IMR-90 (cell line): ENCODE measurements at regions not wholly inside any gene's neighbourhood (a gene's known extent, or its start where the extent isn't known, plus 50 kb on each side); places are given as distances from the start of the nearest gene placed in this dataset.

Source experiments
- ATAC-seq: fragments of 200-7000 bp; cut with Tn5 transposase; 2 replicates; pipeline ENCODE4 v1.9.1; 2020; ENCODE audit warnings: low read depth, mild to moderate bottlenecking, moderate library complexity
- BruUV-seq: library from RNA; stranded (reverse); fragments of 400-500 nt; replicated peaks from 2 replicates; lab custom pipeline; 2021; lab: Mats Ljungman, UMichigan
- CTCF ChIA-PET: fragments of 300-600 bp; formaldehyde crosslinking; extraction: SDS; loops from one replicate; lab custom pipeline; 2021; ENCODE audit warnings: antibody characterized with exemption; lab: Yijun Ruan, JAX
- POLR2A ChIA-PET: fragments of 300-600 bp; sonication (Branson Sonifier 250); formaldehyde crosslinking; loops from one replicate; lab custom pipeline; 2022; ENCODE audit warnings: antibody characterized with exemption; ENCODE audit not compliant: unreplicated experiment; lab: Charles Lee
- DNase-seq: peaks from one replicate; pipeline ENCODE4 v3.0.0; 2013
- H2AFZ ChIP-seq: replicated peaks from 2 replicates; pipeline ENCODE3; 2013; ENCODE audit warnings: low read length, mild to moderate bottlenecking; ENCODE audit not compliant: poor library complexity
- H2AK5ac ChIP-seq: 2 replicates; pipeline ENCODE4 v1.6.1; 2013; ENCODE audit warnings: low read depth, low read length, inconsistent platforms
- H2AK9ac ChIP-seq: replicated peaks from 2 replicates; pipeline ENCODE3; 2013; ENCODE audit warnings: mild to moderate bottlenecking, low read depth, low read length, moderate library complexity; ENCODE audit not compliant: poor library complexity
- H2BK120ac ChIP-seq: 2 replicates; pipeline ENCODE4 v1.6.1; 2013; ENCODE audit warnings: low read depth, low read length, inconsistent platforms
- H2BK15ac ChIP-seq: 3 replicates; pipeline ENCODE4 v1.6.1; 2013; ENCODE audit warnings: low read depth, low read length, inconsistent platforms
- H2BK20ac ChIP-seq: 2 replicates; pipeline ENCODE4 v1.6.1; 2013; ENCODE audit warnings: low read depth, mild to moderate bottlenecking, inconsistent platforms, low read length, moderate library complexity
- H2BK5ac ChIP-seq: 2 replicates; pipeline ENCODE4 v1.6.1; 2013; ENCODE audit warnings: mild to moderate bottlenecking, low read depth, low read length, inconsistent platforms; ENCODE audit not compliant: poor library complexity, severe bottlenecking
- H3K14ac ChIP-seq: replicated peaks from 2 replicates; pipeline ENCODE4 v1.6.1; 2013; ENCODE audit warnings: low read depth, low read length, inconsistent platforms
- H3K18ac ChIP-seq: 2 replicates; pipeline ENCODE4 v1.6.1; 2013; ENCODE audit warnings: low read depth, low read length, control low read depth
- H3K23ac ChIP-seq: 2 replicates; pipeline ENCODE4 v1.6.1; 2013; ENCODE audit warnings: low read depth, low read length, inconsistent platforms
- H3K27ac ChIP-seq: 2 replicates; pipeline ENCODE4 v1.5.1; 2013; ENCODE audit warnings: mild to moderate bottlenecking, control low read depth, low read length; ENCODE audit not compliant: insufficient read depth
- H3K27me3 ChIP-seq: 2 replicates; pipeline ENCODE4 v1.6.1; 2013; ENCODE audit warnings: low read length; ENCODE audit not compliant: control insufficient read depth, insufficient read depth
- H3K36me3 ChIP-seq: 2 replicates; pipeline ENCODE4 v1.6.1; 2013; ENCODE audit warnings: low read length, mixed read lengths; ENCODE audit not compliant: control insufficient read depth, insufficient read depth
- H3K4ac ChIP-seq: 2 replicates; pipeline ENCODE4 v1.6.1; 2013; ENCODE audit warnings: low read depth, low read length, inconsistent platforms
- H3K4me1 ChIP-seq: 2 replicates; pipeline ENCODE4 v1.6.1; 2013; ENCODE audit warnings: low read length, mixed read lengths; ENCODE audit not compliant: control insufficient read depth, insufficient read depth
- H3K4me2 ChIP-seq: 2 replicates; pipeline ENCODE4 v1.6.1; 2013; ENCODE audit warnings: low read depth, mild to moderate bottlenecking, control low read depth, low read length, moderate library complexity
- H3K4me3 ChIP-seq: 2 replicates; pipeline ENCODE4 v1.5.1; 2013; ENCODE audit warnings: low read depth, mild to moderate bottlenecking, control low read depth, low read length, moderate library complexity; ENCODE audit not compliant: insufficient read depth
- H3K56ac ChIP-seq: 2 replicates; pipeline ENCODE4 v1.6.1; 2013; ENCODE audit warnings: low read length, inconsistent platforms; ENCODE audit not compliant: insufficient read depth; ENCODE audit errors: extremely low read depth
- H3K79me1 ChIP-seq, 2 experiments: 2 replicates each; pipeline ENCODE4 v1.6.1; 2013; ENCODE audit warnings: low read length in 2 of 2, inconsistent platforms in 1 of 2, low read depth in 1 of 2
- H3K9ac ChIP-seq: 2 replicates; pipeline ENCODE4 v1.6.1; 2013; ENCODE audit warnings: low read depth, low read length, control low read depth
- H3K9me1 ChIP-seq: 2 replicates; pipeline ENCODE4 v1.6.1; 2013; ENCODE audit warnings: low read length, inconsistent platforms; ENCODE audit not compliant: insufficient read depth
- H3K9me3 ChIP-seq: 2 replicates; pipeline ENCODE4 v1.6.1; 2013; ENCODE audit warnings: low read length; ENCODE audit not compliant: control insufficient read depth, insufficient read depth
- H4K20me1 ChIP-seq: 2 replicates; pipeline ENCODE4 v1.6.1; 2013; ENCODE audit warnings: low read length, inconsistent platforms; ENCODE audit not compliant: insufficient read depth
- H4K5ac ChIP-seq: 2 replicates; pipeline ENCODE4 v1.6.1; 2013; ENCODE audit warnings: mild to moderate bottlenecking, low read depth, low read length, control low read depth
- H4K8ac ChIP-seq, 2 experiments: 2 replicates each; pipeline ENCODE4 v1.6.1; 2013; ENCODE audit warnings: low read depth in 2 of 2, low read length in 2 of 2, control low read depth in 1 of 2, inconsistent platforms in 1 of 2
- H4K91ac ChIP-seq: 2 replicates; pipeline ENCODE4 v1.6.1; 2013; ENCODE audit warnings: low read depth, low read length, inconsistent platforms; ENCODE audit not compliant: insufficient read depth
- MAZ ChIP-seq: IDR thresholded peaks from 2 replicates; pipeline ENCODE4 v1.6.1; 2012; ENCODE audit warnings: low read depth, mild to moderate bottlenecking, low read length, improper control_type of control experiment, moderate library complexity, borderline replicate concordance
- MXI1 ChIP-seq: IDR thresholded peaks from 2 replicates; pipeline ENCODE4 v1.6.1; 2012; ENCODE audit warnings: low read depth, mild to moderate bottlenecking, low read length, moderate library complexity, borderline replicate concordance
- RAD21 ChIP-seq: IDR thresholded peaks from 2 replicates; pipeline ENCODE4 v1.6.1; 2012; ENCODE audit warnings: low read length, improper control_type of control experiment
- RFX5 ChIP-seq: IDR thresholded peaks from 2 replicates; pipeline ENCODE4 v1.8.0; 2012; ENCODE audit warnings: low read depth, mild to moderate bottlenecking, low read length, moderate library complexity
- WGBS, 2 experiments: methylation state at CpG; one replicate each; pipeline versions ENCODE4 v1.1.5 to v1.1.7; 2013; ENCODE audit warnings: missing lambda C conversion rate in 2 of 2; ENCODE audit not compliant: insufficient read length in 1 of 2; ENCODE audit errors: extremely low coverage in 2 of 2; 5-methylcytosine and 5-hydroxymethylcytosine counted together
- dilution Hi-C: fragments of 300-500 bp; cut with HindIII; formaldehyde crosslinking; loops from one replicate; pipeline ENCODE4 v1.14.3; 2018; ENCODE audit warnings: low sequenced_read_pairs; ENCODE audit not compliant: unreplicated experiment
- in situ Hi-C: fragments of 300-500 bp; cut with MboI; formaldehyde crosslinking; loops from 3 replicates; pipeline ENCODE4 v1.14.3; 2019; ENCODE audit warnings: low sequenced_read_pairs, inconsistent platforms, mixed read lengths
- intact Hi-C: fragments of 100-400 bp; cut with micrococcal nuclease; formaldehyde crosslinking; loops from 2 replicates; pipeline ENCODE4 v1.10.0; 2022

DNA sequence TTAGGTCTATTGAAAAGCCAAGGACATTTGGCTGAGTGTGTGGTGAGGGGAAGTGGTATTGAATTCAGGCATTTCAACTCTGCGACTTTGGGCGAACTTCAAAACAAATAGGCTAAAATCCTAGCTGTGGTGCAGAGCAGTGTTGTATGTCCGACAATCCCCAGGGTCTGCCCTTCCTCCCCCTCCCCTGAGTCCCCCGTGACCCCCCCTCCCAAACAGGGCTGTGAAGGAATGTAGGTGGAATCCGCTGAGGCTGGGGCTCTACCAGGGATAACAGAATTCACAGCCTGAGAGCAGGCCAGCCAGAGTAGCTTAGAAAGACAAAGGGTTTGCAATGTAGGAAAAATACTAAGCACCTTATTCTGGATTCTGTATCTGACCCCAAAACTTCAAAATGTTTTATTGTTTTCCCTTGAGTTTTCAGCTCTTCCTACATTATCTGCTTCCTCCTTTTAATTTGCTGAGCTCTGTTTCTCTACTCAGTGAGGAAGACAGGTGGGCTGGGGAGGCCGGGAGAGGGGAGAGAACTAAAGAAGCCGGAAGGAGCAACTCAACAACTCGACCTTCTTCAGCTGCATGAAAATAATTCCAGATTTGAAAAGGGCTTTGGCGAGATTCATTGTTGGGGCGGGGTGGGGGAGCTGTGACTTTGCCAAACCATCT, 315.2 kb downstream of the BLID start:
- in situ Hi-C loops (no loop called here), intact Hi-C loops (no loop called here), dilution Hi-C loops (no loop called here)
- CTCF ChIA-PET, result no interaction called here
- H4K20me1 ChIP-seq, result no peaks in the 10 kb centered on the region
- no peak overlapping the region for H3K23ac ChIP-seq
- no peaks in the 10 kb centered on the region for H3K36me3 ChIP-seq
- WGBS, 2 experiments, result no CpG with 5 or more reads among the region's 10 CpGs
- no peak overlapping the region for H4K91ac ChIP-seq
- H2BK5ac ChIP-seq, result no peak overlapping the region
- no peak for ATAC-seq
- H2BK120ac ChIP-seq, result no peak overlapping the region
- no peak overlapping the region for H3K4ac ChIP-seq
- no peak for TF ChIP-seq MAZ
- TF ChIP-seq MXI1, result no peak
- no peak for TF ChIP-seq RFX5
- no peak for TF ChIP-seq RAD21
- no peak overlapping the region for H2AK9ac ChIP-seq
- H3K27ac ChIP-seq, result no peak overlapping the region
- H3K4me2 ChIP-seq, result no peak overlapping the region; the same call in 1 of the 2 replicates
- no peak overlapping the region for H2AK5ac ChIP-seq
- no peak overlapping the region; the same call in 1 of the 2 replicates for H3K18ac ChIP-seq
- H3K56ac ChIP-seq, result no peak overlapping the region
- no peak for DNase-seq
- no TSS peak for BruUV-seq
- H3K4me3 ChIP-seq, result no peak overlapping the region
- H3K14ac ChIP-seq, result 0 out of 2 replicates have a peak overlapping the region, but pooled peaks have one; percentile 25
- H4K5ac ChIP-seq, result no peak overlapping the region
- no peaks in the 10 kb centered on the region for H3K79me1 ChIP-seq
- H3K9ac ChIP-seq, result no peak overlapping the region
- POLR2A ChIA-PET, result no interaction called here
- no peak overlapping the region for H2BK20ac ChIP-seq
- peaks cover 3% of the 10 kb centered on the region; the same call in 1 of the 2 replicates for H3K4me1 ChIP-seq
- peaks cover 2% of the 10 kb centered on the region; the same call in 1 of the 2 replicates for H3K9me3 ChIP-seq
- H4K8ac ChIP-seq, result no peak overlapping the region
- H2AFZ ChIP-seq, result no peak overlapping the region
- H3K27me3 ChIP-seq, result no peaks in the 10 kb centered on the region
- H2BK15ac ChIP-seq, result no peak overlapping the region
- no peaks in the 10 kb centered on the region for H3K9me1 ChIP-seq
